Daoy (cell line): ENCODE measurements at regions not wholly inside any gene's neighbourhood (a gene's known extent, or its start where the extent isn't known, plus 50 kb on each side); places are given as distances from the start of the nearest gene placed in this dataset.
A peak's percentile ranks its signal among the peaks of the same experiment; 100 is the strongest.

Experiments
- DNase-seq: peaks from one replicate; pipeline ENCODE4 v3.0.0-alpha.2; 2015; ENCODE audit warnings: low read depth

DNA sequence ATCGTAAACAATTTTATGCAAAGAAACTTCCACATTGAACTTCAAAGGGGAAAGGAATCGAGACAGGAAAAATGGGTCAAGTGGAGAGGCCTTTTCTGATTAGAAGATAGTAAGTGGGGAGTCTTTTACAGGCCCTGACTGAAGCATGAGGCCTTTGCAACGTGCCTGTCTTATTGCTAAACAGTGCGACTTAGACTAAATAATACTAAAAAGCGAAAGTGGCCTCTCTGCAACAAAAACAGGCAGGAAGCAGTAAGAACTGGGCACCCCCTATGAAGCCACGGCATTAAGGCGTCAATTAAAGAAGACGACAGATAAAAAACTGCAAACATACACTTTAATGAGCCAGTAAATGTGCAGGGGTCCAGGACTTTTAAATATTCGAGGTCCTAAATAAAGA lies 283.4 kb upstream of the GRIP1 start:
- no peak for DNase-seq

GRCh38 chr12:66963901-66964300 lies 285.0 kb upstream of the GRIP1 start:
- DNase-seq, result no peak

DNA sequence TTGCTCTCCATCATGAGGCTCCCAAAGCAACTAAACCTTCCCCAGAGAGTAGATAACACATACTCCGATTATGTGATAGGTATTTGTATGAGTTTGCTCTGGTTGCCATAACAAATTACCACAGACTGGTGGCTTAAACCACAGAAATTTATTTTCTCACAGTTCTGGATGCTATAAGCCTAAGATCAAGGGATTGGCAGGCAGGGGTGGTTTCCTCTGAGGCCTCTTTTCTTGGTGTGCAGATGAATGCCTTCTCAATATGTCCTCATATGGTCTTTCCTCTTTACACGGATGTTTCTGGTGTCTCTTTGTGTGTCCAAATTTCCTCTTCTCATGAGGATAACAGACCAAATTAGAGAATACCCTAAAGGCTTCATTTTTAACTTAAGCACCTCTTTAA lies 285.8 kb upstream of the GRIP1 start:
- peak; percentile 70 for DNase-seq

DNA sequence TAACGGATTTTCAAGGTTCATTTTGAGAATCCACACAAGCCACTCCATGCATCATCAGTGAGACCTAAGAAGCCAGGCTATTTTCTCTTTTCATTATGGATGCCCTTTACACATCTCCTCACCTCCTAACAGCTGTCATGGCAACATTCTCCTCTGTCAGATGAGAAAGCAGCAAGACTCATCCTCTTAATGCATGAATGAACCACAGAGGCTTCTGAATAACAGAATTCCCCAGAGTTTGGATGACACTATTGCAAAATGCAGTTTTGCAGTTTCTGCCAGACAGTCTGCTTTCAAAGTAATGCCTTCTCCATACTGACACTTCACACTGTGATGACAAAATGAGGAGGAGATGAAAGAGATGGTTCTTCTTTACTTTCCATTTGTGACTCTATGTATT lies 286.7 kb upstream of the GRIP1 start:
- no peak for DNase-seq

- no peak for DNase-seq
Observed at GRCh38 chr12:66971816-66972215, 292.9 kb upstream of the GRIP1 start.

DNA sequence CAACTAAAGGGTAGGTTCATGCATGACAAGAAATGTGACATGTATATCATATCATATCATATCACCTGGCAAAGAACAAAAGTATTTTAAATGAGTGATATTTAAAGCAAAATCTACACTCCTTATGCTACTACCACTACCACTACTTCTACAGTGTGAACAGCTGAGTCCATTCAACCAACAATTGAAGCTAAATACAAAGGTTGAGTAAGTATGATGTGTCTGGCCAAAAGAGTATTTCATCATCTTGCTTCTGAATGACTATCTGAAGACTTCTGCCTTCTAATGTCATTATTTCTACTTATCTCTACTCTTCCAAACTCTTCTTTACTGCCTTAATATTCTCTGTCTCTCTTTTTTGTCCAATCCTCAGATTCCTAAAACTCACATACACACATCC lies 292.6 kb upstream of the CAND1 start:
- no peak for DNase-seq

DNA sequence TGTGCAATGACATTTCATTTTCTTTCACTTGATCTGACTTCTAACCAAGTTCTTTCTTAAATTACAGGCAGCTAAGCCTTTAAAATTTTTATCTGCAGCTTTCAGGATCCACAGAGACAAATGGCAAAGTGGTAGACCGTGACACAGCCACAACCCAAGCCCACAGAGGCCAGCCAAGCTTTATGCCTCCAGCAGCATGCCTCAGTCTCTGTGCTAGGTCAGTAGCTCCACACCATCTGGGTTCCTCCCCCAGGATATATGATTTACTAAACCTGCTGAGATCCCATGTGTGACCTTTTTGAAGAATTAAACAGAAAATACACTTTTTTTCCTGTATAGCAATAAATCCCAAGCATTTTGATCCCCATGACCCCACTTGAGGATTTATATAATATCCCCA lies 290.4 kb upstream of the CAND1 start:
- no peak for DNase-seq

DNA sequence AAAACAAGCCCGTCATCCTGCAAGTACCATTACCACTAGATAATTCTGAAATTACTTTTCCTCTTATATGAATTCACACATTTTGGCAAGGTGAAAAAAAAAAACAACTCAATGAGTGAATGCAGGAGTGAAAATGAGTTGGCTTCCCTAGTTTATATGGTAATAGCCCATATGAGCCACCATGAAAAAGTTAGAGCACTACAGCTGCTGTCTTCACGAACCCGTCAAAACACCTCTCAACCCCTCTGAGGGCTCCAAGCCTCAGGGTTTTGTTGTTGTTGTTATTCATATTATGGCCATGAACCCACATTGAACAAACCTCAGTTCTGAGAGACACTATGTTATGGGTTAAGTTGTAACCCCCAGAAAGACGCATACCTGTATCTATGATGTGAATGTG lies 289.9 kb upstream of the CAND1 start:
- no peak for DNase-seq

DNA sequence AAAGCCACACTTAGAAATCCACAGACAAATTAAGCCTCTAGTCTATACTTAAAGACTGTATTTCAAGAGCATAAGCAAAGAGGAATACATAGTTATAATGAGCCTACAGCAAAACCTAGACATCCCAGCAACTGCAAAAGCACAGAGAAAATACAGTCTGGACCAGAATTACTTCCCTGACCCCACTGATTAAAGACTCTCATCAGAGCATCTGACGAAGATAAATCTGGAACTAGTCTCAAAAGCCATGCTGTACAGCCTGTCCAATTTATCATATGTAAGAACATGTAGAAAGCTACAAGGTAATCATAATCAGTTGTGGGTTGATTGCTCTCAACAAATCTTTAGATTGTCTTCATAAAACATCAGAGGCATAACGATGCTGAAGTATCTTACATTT lies 285.1 kb upstream of the CAND1 start:
- DNase-seq, result no peak

DNA sequence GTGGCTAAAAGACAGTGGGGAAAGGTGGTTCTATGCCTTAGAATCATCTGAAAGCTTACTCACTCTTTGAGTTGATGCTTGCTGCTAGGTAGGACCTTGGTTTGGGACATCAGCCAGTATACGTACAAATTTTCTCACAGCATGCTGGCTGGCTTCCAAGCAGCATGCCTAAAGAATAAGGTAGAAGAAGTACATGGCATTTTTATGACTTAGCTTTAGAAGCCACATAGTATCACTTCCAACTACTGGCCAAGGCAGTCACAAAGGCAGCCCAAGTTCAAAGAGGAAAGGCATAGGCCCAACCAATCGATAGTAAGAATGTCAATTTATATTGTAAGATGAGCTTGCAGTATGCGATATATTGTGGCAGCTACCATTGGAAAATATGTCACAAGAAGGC lies 284.2 kb upstream of the CAND1 start:
- DNase-seq, result peak; percentile 21

DNA sequence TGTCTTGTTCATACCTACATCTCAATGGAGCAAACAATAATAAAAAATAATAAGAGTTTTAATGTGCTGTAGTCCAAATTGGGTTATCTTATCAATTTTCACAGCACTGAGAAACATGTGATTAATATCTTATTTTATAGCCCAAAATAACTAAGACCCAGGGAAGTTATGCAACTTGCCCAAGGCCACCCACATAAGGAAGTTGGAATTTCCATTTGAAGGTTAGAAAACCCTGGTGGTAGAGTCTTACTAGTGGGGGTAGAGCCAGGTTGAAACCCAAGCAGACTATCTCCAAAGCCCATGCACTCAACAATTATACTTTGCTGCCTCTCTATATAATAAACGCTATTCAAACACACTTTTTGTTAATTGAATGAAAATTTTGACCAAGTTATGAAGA lies 270.0 kb upstream of the CAND1 start:
- DNase-seq, result no peak

DNA sequence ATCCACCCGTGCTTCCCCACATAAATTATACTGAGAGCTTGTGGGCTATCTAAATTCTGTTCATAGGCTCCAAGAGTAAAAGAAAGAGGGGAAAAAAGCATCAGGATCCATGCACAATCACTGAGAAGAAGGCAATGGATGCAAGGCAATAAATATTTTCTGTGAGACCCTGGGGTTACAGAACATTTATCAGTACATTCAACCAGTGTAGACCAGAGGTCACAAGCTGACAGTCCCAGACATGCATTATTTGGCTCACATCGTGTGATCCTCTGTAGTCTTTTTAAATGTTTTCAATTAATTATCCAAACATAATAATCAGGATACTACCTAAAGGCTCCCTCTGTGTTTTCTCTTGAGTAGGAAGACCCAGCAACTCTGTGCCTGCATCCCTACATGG lies 267.9 kb upstream of the CAND1 start:
- DNase-seq, result no peak

- DNase-seq, result peak; percentile 32
Observed at GRCh38 chr12:67002720-67003119, 266.4 kb upstream of the CAND1 start.

DNA sequence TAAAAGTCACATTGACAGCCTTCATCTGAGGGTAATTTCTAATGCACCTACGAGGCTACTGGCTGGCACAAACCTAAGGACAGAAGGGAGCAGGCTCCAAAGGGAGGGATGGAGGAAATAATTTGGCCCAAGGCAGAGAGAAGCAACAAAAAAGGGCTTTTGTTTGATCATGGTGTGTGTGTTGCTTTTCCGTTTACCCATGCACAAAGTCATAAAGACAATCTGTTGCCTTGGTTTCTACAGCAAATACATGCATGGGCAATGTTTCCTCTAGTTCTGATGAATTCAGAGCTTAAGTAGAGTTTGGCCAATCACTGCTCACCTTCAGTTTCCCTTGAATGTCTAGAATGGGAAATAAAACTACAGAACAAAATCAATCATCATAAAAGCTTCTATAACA lies 262.5 kb upstream of the CAND1 start:
- DNase-seq, result no peak

DNA sequence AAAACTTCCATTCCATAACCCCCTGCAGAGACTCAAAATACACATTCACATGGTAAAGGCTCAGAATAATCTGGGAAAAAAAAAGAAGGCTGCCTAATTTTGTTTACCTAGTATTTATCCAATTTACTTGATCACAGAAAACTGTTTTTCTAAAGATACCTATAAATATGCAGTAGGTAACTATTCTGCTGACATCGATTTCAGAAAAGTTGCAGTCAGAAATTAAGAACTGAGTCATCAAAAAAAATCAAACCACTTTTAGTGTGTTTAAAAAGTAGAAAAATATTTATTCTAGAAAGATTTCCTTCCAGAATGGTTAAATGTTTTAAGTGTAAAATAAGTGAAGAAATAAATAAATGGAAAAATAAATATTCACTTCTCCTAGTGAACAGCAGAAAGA lies 254.5 kb upstream of the CAND1 start:
- no peak for DNase-seq

- DNase-seq, result peak; percentile 13
Observed at GRCh38 chr12:67018105-67018504, 251.1 kb upstream of the CAND1 start.

- peak; percentile 32 for DNase-seq
Observed at GRCh38 chr12:67019070-67019469, 250.1 kb upstream of the CAND1 start.

GRCh38 chr12:67025543-67026114 lies 243.5 kb upstream of the CAND1 start:
- peak; percentile 51 for DNase-seq

DNA sequence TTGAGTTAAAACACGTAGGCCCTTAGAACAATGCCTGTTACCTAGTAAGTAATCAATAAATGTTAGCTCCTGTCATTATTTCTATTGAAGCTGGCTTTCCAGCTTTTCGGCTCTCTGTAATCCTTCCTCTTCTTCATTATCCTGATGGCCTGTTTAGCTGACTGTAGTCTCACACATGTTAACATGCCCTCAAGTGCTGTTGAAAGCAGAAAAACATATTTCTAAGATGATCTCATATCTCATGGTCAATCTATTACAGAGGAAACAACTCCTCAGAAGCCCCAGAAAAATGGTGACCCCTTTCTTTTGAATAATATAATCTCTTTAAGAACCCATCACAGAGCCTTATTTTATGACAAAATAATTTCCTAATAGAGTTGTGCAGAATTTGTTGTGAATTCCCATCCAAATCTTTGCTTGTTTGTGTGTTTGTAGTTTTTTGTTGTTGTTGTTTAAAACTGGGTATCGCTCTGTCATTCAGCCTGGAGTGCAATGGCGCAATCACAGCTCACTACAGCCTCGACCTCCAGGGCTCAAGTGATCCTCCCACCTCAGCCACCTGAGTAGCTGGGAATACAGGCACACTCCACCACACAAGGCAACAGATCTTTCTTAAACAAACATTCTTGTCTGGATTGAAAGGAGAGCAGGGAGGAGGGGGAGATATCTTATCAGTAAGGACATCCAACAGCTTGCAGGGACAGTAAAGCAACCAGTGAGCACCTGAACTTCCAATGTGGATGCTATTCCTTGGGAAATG lies 242.5 kb upstream of the CAND1 start:
- no peak for DNase-seq

DNA sequence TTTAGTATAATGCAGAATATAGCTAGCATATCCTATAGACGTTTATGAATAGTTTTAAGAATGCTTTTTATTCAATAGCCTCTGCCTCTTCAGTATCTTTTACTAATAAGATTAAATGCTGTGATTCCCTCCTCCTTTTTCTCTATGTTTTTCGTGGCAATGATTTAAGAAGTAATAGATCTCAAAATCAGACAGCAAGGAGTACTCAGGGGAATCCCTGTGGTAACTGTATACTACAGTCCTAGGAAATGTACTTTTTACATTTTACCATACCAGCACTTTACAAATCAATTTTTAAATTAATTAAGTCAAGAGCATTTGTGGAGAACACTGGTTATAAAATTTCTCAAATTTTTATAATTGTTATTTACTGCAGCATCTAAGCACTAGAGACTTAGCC lies 240.6 kb upstream of the CAND1 start:
- no peak for DNase-seq

DNA sequence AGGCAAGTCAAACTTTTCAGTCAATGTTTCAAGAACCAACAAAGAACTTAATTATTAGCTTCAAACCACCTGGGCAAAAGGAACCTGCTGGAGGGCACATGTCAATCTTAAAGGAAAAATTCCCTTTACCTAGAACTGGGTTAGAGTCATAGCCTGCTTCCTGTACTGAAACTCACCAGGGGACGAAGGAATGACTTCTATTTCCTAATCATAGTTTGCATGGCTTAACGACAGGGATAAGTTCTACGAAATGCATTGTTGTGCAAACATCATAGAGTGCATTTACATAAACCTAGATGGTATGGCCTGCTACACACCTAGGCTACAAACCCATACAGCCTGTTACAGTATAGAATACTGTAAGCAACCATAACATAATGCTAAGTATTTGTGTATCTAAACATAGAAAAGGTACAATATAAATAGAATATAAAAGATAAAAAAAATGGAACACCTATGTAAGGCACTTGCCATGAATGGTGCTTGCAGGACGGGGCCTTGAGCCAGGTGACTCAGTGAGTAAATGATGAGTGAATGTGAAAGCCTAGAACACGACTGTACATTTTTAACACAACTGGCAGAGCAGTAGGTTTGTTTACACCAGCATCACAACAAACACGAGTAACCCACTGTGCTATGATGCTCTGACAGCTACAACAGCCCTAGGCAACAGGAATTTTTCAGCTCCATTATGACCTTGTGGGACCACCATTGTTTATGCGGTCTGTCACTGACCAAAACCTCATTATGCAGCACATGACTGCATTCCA lies 234.9 kb upstream of the CAND1 start:
- peak; percentile 81 for DNase-seq

DNA sequence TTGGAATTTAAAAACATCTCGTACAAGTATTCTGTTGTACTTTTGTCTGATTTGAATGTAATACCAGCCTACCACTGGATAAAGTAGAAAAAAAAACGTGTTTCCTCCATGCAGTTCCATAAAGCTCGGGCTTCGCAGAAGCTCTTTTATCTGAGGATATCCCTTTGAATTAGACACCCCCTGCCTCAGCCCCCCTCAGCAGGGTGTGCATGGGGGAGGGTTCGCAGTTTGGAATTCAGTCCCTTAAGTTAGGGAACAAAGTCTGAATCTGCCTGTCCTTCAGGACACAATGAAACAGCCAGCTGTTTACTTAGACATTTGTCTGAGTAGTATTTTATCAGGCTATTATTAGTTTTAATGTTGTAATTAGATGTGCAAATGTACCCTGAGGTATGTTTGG lies 234.0 kb upstream of the CAND1 start:
- DNase-seq, result no peak

DNA sequence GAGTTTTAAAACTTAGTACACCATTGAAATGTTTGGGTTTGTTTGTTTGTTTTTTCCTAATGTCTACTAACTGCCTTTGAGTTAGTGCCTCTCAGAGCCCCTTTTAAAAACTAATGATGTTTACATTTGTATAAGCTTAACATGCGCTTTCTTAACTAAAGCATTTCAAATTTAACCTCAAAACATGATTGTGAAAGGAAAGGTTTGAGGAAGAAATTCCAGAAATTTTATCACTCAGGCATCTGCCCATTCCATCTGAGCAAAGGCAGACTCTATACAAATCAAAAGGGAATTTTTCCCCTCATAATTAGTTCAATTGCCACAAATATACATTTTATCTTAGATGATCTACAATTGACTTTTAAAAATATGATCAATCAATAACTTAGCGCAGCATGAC lies 230.7 kb upstream of the CAND1 start:
- no peak for DNase-seq
